AG08396 (cell line): ENCODE measurements at regions not wholly inside any gene's neighbourhood (a gene's known extent, or its start where the extent isn't known, plus 50 kb on each side); places are given as distances from the start of the nearest gene placed in this dataset.
"Not testable (repeated sequence)": the region's sequence is repeated elsewhere in the genome, so short reads cannot be mapped to it uniquely, and the experiment has no call there.

Source experiments
- DNase-seq: peaks from one replicate; pipeline ENCODE4 v3.0.0; 2012; ENCODE audit warnings: low spot score, mixed read lengths

GRCh38 chr4:126137782-126138170 is 823.0 kb downstream of the FAT4 start:
- DNase-seq = no peak

- no peak for DNase-seq
Measured at GRCh38 chr4:126144543-126145237, 829.9 kb downstream of the FAT4 start.

GRCh38 chr4:126168484-126168883 is 853.7 kb downstream of the FAT4 start:
- no peak for DNase-seq

- DNase-seq = no peak
Measured at GRCh38 chr4:126172126-126172525, 857.4 kb downstream of the FAT4 start.

DNA sequence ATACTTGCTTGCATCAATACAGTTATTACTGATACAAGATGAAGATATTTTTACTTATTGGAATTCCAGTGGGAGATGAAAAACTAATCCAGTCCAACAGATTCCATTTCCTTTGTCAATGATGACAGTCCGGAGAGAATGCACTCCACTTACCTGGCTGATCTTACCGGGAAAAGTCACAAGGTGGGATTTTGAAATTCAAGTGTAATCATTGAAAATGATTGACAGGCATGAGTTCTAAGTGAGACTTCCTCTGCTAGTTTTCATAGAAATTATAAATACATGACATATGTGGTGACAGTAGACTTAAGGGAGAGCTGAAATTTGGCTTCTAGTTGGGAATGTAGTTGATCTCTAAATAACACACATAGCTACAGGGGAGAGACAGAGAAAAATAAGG is 859.9 kb downstream of the FAT4 start:
- no peak for DNase-seq

- no peak for DNase-seq
Measured at GRCh38 chr4:126180642-126181041, 865.9 kb downstream of the FAT4 start.

- DNase-seq = no peak
Measured at GRCh38 chr4:126182336-126182735, 867.6 kb downstream of the FAT4 start.

DNA sequence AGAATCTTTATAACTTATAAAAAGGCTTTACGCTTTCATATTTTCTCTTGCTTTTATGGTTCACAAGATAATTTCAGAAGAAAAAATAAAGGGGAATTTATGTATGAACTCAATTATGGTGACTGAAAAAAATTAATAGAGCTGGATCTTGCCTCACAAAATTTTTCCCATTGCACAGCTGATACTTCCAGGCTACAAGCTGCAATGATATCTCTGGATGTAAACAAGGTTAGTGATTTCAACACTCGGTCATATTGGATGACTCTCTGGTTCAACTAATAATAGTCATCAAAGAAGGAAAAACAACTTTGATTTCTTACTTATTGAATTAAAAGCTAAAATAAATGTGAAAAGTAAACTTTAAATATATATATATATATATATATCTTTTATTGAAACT is 868.0 kb downstream of the FAT4 start:
- no peak for DNase-seq

- DNase-seq = no peak
Measured at GRCh38 chr4:126183206-126183605, 868.5 kb downstream of the FAT4 start.

GRCh38 chr4:126191536-126191935 is 876.8 kb downstream of the FAT4 start:
- DNase-seq = no peak

DNA sequence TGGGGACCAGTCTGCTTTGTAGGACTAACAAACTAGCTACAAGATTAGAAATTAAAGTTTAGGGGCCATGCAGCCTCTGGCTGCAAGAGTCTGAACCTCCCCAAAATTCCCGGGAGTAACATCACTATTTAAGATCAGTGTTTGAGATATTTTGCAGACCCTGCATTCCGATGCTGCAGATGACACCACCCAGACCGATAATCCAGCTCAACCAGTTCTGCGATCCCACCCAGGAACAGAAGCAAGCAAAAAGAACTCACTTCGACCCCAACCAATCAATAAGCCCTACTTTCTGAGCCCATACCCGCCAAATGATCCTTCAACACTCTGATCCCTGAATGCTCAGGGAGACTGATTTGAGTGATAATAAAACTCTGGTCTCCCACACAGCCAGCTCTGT is 877.8 kb downstream of the FAT4 start:
- no peak for DNase-seq

GRCh38 chr4:126201251-126202138 is 886.7 kb downstream of the FAT4 start:
- DNase-seq = not testable (repeated sequence)

GRCh38 chr4:126202226-126202625 is 887.5 kb downstream of the FAT4 start:
- no peak for DNase-seq

DNA sequence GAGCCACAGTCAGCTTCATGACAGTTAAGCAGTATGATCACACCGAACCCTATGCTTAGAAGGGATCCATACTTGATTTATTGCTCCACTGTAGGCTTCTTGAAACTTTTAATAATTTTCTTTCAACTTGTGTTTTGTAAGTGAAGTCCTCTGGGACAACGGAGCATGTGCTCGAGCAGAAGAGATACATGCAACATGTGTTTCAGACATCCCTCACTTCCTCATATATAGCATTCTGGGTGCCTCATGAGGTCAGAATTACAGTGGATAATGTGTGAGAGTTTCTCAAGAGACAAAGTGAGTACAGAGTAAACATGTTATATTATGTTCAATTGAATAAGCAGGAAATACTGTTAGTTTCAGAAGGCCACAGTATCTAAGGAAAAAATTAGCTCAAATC is 893.2 kb downstream of the FAT4 start:
- DNase-seq = no peak

GRCh38 chr4:126209147-126209546 is 894.4 kb downstream of the FAT4 start:
- DNase-seq = peak; percentile 37

DNA sequence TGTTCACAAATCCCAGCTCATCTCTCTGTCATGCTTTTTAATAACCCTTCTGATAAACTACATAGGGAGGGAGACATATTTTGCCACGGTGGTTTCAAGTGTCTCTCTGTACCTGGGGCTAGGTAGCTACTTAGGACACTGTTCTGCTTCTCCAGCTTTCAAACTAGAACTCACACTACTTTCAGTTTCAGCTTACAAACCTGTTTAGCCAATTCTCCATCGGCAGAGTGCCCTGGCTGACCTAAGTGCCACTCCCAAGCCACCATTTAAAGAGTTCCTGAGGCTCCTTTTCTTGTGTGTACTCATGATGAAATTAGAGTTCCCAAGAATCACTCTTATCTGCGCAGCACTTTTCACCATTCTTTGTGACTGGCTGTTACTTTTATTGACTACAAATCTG is 899.2 kb downstream of the FAT4 start:
- DNase-seq = no peak

DNA sequence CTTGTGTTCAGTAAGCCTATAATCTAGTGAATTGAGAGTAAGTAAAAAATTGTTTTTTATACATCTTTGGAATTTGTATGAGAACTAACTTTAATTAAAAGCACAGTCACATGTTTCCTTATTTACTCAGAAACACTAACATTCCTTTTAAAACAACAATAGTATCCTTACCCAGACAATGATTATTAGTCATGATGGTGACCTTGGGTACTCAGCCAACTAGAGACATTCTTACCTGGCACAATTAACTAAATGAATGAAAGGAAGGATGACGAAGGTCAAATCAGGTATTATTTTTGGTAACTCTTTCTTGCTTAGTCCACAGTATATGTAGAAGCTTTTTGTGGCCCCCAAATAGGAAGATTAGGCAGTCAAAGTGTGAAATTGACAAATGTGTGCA is 901.0 kb downstream of the FAT4 start:
- DNase-seq = no peak

DNA sequence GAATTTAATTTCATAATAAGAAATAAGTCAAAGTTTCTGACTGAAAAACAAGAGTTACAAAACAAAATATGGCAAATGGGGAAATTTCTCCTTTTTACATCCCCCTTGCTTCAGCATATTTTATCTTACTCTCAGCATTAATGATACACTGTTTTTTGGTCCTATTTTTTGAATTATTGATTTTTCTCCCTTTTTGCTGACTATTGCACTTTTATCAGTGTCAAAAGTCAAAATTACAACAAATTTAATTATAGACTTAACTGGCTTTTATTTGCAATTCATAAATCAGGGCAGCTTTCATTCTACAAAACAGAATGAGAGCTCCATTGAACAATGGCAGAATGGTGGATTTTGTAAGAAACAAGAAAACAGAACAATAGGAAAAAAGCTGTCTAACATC is 901.9 kb downstream of the FAT4 start:
- no peak for DNase-seq

DNA sequence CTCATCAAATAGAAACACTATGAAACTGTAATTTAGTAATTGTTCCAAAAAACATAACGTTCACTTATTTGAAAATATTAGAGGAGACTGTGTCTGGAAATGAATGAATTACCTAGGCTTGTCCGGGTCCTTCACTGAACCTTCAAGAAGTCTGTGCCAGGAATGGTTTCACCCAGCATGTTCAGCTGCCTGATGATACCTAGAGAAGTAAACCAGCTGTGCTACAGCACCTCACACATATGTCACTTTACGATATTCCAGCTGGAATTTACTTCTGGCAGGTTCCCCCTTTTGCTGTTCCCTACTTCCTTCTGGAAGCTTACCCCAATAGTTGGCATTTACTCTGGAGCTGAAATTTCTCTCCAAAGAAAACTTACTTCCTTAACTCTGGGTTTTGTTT is 906.5 kb downstream of the FAT4 start:
- no peak for DNase-seq

GRCh38 chr4:126221717-126222340 is 907.1 kb downstream of the FAT4 start:
- DNase-seq = no peak

DNA sequence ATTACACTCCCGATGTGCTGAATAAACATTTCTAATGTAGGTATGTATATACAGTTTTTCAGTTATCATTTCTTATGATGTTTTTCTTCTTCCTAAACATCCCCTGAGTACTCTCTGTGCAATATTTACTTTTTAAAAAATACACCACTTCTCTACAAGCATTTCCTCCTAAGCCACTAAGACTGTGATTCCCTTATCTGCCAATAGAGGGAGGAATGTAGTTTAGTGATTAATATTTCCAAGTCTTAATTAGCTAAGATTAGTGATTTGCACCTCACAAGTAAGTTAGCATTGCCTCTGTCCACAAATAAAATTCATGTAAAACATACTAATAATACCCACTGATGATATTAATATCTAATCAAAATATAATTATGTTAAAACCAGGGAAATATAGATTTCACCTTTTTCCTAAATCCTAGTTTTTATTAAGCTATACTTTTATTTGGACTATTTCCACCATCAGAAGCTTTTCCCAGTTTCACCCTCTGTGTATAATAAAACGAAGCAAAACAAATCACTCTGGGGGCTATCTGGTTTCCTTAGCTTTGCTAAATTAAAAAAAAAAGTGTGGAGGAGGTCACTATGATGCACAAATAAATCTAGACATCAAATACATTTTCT is 909.1 kb downstream of the FAT4 start:
- no peak for DNase-seq

DNA sequence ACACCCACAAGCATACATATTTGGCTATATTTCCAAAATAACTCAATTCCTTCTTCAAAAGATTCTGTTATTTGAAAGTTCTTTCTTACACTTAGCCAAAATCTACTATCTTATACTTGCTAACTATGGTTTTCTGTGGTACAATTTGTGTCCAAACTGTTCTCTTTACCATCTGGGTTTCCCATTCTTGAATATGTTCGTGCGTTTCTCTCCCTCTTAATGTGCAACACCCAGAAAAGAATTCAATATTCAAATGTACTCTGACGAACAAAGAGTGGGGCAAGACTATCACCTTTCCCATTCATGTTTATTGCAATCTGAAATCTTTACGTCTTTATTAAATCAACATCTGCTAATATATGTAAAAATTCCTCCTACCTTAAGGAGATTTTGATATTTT is 912.7 kb downstream of the FAT4 start:
- no peak for DNase-seq

DNA sequence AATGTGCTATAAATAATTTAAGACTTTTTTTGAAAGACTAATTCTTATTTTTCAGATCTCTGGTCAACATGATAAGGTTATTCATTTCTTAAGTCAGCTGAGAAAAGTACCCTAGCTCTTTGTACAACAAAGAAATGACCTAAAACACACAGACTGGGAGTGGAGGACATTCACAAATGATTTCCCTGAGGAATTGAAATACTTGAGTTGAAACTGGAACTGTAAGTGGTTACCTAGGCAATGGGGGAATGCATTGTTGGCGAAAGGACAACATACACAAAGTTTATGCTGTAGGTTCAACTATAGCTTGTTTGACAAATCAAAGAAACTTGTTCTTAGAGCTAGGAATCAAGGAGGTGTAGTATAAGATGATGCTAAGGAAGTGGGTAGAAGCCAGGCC is 915.5 kb downstream of the FAT4 start:
- no peak for DNase-seq
